K562 (cell line): ENCODE measurements at regions not wholly inside any gene's neighbourhood (a gene's known extent, or its start where the extent isn't known, plus 50 kb on each side); places are given as distances from the start of the nearest gene placed in this dataset.

Experiments
- BHLHE40 ChIP-seq: IDR thresholded peaks from 2 replicates; pipeline ENCODE4 v1.6.1; 2011; ENCODE audit warnings: low read length, improper control_type of control experiment
- CBX8 ChIP-seq: fragments of 200-600 bp; sonication (generic); IDR thresholded peaks from 2 replicates; pipeline ENCODE4 v1.6.1; 2012; ENCODE audit warnings: borderline replicate concordance, mixed run types, low read depth, mild to moderate bottlenecking, moderate library complexity, mixed read lengths, low read length, control low read depth, inconsistent platforms; ENCODE audit not compliant: poor library complexity, severe bottlenecking; ENCODE audit errors: extremely low read depth
- CXXC5 ChIP-seq: fragments of 250-450 bp; sonication (Bioruptor Pico); IDR thresholded peaks from 2 replicates; pipeline ENCODE4 v1.8.0; 2022; ENCODE audit warnings: inconsistent platforms, mild to moderate bottlenecking, moderate library complexity
- TCF7L2 ChIP-seq: fragments of 150-350 bp; IDR thresholded peaks from 2 replicates; pipeline ENCODE4 v1.6.1; 2016; ENCODE audit warnings: low read depth, mild to moderate bottlenecking, low read length, moderate library complexity
- YBX1 ChIP-seq: fragments of 450-650 bp; IDR thresholded peaks from 2 replicates; pipeline ENCODE4 v1.7.1; 2016; ENCODE audit warnings: mild to moderate bottlenecking
- YY1 ChIP-seq, 3 experiments: IDR thresholded peaks; 2 replicates each; pipeline ENCODE4 v1.6.1; 2011; ENCODE audit warnings: low read length in 2 of 3, mild to moderate bottlenecking in 2 of 3, moderate library complexity in 2 of 3, borderline replicate concordance in 1 of 3, control low read depth in 1 of 3, low read depth in 1 of 3; ENCODE audit not compliant: insufficient read depth in 3 of 3, insufficient replicate concordance in 2 of 3, control insufficient read depth in 1 of 3, insufficient read length in 1 of 3; ENCODE audit errors: extremely low read depth in 1 of 3
- ZBTB17 ChIP-seq: fragments of 450-650 bp; formaldehyde crosslinking; IDR thresholded peaks from 2 replicates; pipeline ENCODE4 v1.4.0; 2020; ENCODE audit warnings: mild to moderate bottlenecking
- ZKSCAN1 ChIP-seq: fragments of 150-350 bp; IDR thresholded peaks from 2 replicates; pipeline ENCODE4 v1.6.1; 2016; ENCODE audit warnings: low read depth, low read length
- TF ChIP-seq, protein P1 (sequence below), 3 experiments: IDR thresholded peaks in 2 of 3; conservative IDR thresholded peaks in 1 of 3; 2 replicates each; pipeline ENCODE4 v1.5.1; 2011 to 2012; ENCODE audit warnings: low read length in 3 of 3, mild to moderate bottlenecking in 3 of 3, control low read depth in 2 of 3, improper control_type of control experiment in 1 of 3, inconsistent platforms in 1 of 3, low read depth in 1 of 3, mixed read lengths in 1 of 3, moderate library complexity in 1 of 3; ENCODE audit not compliant: insufficient read depth in 2 of 3

DNA sequence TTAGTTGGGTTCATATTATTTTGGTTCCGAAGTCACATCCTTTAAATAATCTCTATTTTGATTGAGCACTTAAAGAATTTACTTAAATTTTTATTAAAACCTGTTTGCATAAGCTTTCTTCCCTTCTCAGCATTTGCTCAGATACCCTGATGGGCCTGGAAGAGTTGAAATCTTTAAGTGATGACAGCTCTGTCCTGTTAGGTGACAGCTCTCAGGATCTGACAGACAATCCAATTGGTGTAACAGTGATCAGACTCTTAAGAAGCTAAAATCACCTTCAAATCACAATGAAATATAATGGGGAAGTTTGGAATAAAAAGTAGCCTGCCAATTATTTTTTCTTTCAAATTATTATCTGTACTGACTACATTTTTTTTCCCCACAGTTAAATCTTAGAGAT, 284.4 kb downstream of the LMO7 start:
- no peak for TF ChIP-seq YBX1
- no peak for TF ChIP-seq ZBTB17 (CRISPR knock-in tag)
- TF ChIP-seq ZKSCAN1 = no peak
- TF ChIP-seq TCF7L2 = no peak
- TF ChIP-seq CBX8 = no peak
- TF ChIP-seq, protein P1, sequence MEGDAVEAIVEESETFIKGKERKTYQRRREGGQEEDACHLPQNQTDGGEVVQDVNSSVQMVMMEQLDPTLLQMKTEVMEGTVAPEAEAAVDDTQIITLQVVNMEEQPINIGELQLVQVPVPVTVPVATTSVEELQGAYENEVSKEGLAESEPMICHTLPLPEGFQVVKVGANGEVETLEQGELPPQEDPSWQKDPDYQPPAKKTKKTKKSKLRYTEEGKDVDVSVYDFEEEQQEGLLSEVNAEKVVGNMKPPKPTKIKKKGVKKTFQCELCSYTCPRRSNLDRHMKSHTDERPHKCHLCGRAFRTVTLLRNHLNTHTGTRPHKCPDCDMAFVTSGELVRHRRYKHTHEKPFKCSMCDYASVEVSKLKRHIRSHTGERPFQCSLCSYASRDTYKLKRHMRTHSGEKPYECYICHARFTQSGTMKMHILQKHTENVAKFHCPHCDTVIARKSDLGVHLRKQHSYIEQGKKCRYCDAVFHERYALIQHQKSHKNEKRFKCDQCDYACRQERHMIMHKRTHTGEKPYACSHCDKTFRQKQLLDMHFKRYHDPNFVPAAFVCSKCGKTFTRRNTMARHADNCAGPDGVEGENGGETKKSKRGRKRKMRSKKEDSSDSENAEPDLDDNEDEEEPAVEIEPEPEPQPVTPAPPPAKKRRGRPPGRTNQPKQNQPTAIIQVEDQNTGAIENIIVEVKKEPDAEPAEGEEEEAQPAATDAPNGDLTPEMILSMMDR (IDR thresholded peaks at IDR 0.05 in 2 of 3, conservative IDR thresholded peaks at IDR 0.05 in 1 of 3; ENCODE audit: insufficient read depth in 2 of 3, low read depth in 1 of 3, low read length in 3 of 3) = no peak
- no peak for TF ChIP-seq CXXC5 (CRISPR knock-in tag)
- no peak for TF ChIP-seq BHLHE40
- TF ChIP-seq YY1 (IDR thresholded peaks at IDR 0.05; ENCODE audit: borderline replicate concordance in 1 of 3, control insufficient read depth in 1 of 3, extremely low read depth in 1 of 3, insufficient read depth in 3 of 3, insufficient read length in 1 of 3, insufficient replicate concordance in 2 of 3, low read depth in 1 of 3, low read length in 2 of 3) = no peak
